ENCODE measurements at regions not wholly inside any gene's neighbourhood (a gene's known extent, or its start where the extent isn't known, plus 50 kb on each side); places are given as distances from the start of the nearest gene placed in this dataset.
A peak's percentile ranks its signal among the peaks of the same experiment; 100 is the strongest.
"Not testable (repeated sequence)": the region's sequence is repeated elsewhere in the genome, so short reads cannot be mapped to it uniquely, and the experiment has no call there.

- no peak for DNase-seq
These were observed 483.1 kb upstream of the CAMK1G start for GRCh38 chr1:209100460-209100859.

DNA sequence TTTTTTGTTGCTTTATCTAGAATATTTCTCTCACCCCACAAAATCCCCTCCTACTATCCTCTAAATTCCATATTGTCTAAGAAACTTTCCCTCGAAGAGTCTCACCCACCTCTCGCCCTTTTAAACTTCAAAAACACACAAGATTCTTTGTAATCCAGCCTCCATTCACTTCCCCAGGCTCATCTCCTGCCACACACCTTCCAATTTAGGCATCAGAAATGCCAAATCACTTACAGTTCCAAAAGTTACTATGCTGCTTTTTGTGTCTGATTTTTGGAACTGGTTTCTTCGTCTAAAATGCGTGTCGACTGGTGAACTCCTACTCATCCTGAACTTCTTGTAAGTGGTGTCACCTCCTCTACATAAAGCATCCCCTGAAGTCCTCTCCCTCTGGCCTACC lies 482.4 kb upstream of the CAMK1G start:
- DNase-seq = no peak

DNA sequence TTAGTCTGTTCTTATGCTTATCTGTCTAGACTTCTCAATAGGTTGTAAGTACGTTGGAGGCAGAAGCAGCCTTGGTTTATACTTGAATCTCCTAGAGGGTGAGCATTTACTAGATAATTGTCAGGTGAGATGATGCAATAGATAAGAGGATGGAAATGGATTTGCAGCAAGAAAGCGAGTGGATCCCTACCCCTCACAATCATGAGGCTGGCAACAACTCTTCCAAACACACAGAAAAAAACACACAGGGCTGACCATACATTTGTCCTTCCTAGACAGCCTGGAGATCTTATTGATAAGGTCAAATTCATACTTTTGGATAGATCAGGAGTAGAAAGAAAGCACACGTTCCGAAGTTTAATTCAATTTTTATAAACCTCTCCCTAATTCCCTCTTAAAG lies 481.4 kb upstream of the CAMK1G start:
- DNase-seq = no peak

GRCh38 chr1:209102531-209102930 lies 481.0 kb upstream of the CAMK1G start:
- no peak for DNase-seq

GRCh38 chr1:209103092-209103491 lies 480.4 kb upstream of the CAMK1G start:
- DNase-seq = no peak

DNA sequence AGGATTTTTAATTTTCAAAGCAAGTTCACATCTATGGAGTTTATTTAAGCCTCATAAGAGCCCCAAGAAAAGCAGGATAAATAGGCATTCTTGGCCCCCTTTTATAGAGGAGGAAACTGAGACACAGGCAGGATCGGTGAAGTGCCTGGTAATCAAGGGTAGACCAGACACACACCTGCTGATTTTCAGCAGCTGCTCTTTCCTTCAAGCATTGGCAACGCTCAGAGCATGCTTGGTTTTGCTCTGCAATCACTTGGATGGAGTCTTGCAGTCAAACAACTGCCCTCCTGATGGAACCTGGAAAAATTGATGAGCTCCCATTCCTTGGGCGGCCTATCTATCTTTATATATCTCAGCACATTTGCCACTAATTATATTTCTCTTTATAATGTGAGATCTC lies 478.9 kb upstream of the CAMK1G start:
- DNase-seq = no peak

GRCh38 chr1:209105701-209106100 lies 477.8 kb upstream of the CAMK1G start:
- DNase-seq = no peak

- DNase-seq = peak; percentile 43
These were observed 477.2 kb upstream of the CAMK1G start for GRCh38 chr1:209106237-209106741.

GRCh38 chr1:209106861-209107260 lies 476.7 kb upstream of the CAMK1G start:
- DNase-seq = no peak

DNA sequence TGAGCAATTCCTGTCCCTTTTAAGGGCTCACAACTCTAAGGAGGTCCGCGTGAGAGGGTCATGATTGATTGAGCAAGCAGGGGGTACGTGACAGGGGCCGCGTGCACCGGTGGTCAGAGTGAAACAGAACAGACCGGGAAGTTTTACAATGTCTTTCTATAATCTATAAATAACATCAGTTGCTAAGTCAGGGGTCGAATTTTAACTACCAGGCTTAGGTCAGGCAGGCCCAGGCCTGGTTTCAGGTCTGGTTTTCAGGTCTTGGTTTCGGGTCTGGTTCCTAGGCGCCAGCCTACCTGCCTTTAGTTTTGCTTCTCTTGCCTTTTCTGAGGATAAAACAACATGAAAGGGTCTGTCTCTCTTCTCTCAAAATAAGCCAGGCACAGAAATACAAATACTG lies 476.0 kb upstream of the CAMK1G start:
- DNase-seq = no peak

DNA sequence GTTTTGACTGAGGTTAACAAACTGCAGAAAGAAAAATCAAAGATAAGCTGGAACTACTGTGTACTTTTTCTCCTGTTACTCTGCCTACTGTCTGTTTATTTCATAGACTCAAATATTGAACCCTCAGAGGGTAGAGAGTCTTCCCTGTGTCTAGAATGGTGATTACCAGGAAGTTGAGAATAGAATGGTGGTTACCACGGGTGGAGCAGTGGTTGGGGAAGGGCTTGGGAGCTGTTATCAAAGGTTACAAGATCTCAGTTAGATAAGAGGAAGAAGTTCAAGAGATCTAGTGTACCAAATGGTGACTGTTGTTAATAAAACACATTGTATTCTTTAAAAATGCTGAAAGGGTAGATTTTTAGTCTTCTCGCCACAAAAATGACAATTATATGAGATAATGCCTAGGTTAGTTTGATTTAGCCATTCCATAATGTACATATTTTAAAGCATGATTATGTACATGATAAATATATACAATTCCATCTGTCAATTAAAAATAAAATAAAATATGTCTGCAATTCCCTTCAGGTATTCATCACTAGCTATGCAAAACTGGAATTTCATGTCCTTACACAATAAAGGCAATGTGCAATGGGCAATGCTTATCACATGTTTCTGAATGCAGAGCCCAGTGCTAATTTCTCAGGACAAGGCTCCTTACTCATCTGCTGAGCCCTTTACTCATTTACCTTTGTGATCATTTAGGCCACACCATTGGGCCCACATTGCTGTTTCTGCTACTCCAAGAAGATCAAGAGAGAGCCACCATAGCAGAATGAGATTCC lies 474.3 kb upstream of the CAMK1G start:
- no peak for DNase-seq

- no peak for DNase-seq
These were observed 470.0 kb upstream of the CAMK1G start for GRCh38 chr1:209113521-209113920.

DNA sequence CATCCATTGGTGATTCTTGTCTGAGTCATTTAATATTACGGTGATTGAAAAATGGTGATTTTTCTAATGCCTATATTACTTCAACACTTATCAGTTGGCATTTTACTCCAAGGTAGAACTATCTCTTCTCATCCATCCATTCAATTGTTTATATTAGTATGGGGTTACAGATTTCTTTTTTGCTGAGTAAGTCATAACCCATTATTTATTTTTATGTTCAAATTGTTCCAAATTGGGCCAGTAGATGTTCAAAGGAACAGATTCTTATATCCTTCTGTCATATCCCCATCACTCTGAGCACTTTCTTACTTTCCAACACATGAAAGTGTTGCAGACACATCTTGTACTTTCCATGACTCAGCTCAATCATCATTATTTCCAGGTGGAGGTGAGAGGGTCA lies 466.8 kb upstream of the CAMK1G start:
- DNase-seq = no peak

DNA sequence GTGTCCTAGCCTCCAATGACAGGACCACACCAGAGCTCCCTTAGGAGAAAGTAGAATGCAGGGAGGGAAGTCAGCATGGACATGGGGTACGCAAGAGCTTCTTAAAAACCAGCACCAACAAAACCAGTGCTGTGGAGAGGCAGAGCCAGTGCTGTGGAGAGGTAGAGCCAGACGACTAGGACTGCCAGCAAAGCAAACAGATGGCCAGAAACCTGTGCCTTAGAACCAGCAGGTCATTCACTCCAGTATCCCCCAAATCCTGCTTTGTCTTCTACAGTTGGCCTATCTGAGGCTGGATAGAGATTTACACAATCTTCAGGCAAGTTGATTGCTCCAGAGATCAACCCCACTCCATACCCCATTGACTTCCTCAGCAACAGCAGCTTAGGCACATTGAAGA lies 459.9 kb upstream of the CAMK1G start:
- no peak for DNase-seq

- not testable (repeated sequence) for DNase-seq
These were observed 454.4 kb upstream of the CAMK1G start for GRCh38 chr1:209129091-209129490.

- no peak for DNase-seq
These were observed 452.6 kb upstream of the CAMK1G start for GRCh38 chr1:209130886-209131285.

DNA sequence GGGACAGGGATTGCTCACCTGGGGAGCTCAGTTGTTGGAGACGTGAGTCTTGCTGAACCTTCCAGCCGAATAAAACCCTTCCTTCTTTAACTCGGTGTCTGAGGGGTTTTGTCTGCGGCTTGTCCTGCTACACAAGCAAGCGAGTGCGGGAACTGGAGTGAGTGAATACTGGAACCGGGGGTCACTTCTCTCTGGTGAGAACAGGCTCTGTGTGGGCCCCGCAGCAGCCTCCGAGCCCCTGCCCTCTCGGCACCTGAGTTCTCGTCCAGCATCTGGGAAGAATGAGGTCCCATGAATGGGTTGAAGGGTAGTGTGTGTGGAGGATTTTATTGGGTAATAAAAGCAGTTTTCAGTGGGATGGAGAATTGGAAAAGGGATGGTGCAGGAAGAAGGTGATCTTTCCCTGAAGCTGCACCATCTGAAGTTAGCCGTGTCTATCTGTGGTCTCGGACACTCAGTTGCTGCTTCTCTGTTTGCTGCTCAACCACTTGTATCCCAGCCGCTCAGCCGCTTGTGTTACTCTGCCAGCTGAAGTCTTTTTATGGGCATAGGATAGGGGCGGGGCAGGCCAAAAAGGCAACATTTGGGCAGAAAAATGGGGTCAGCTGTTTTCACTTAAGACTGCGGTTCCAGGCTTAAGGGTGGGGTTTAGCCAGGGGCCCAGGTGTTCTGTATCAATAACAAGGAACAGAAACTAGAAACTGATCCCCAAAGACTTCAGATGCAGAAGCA lies 450.6 kb upstream of the CAMK1G start:
- no peak for DNase-seq

GRCh38 chr1:209134001-209134400 lies 449.5 kb upstream of the CAMK1G start:
- no peak for DNase-seq

DNA sequence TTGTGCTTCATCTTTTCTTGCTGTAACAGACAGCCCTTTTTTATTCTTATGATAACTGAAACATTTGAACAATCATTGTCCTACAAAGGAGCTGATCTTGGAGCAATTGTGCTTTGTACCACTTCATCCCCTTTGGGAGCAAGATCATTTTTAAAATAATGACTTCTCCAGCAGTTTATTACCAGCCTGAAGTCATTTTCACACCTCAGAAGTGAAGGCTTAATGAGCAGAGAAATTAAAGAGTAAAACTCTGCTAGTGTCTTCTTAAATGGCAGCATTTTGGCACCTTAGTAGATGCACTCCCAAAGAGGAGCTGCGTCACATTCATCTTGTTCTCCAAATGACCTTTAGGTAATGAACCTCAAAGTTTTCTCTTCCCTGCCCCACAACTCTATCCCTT lies 439.6 kb upstream of the CAMK1G start:
- no peak for DNase-seq

- DNase-seq = peak; percentile 25
These were observed 433.4 kb upstream of the CAMK1G start for GRCh38 chr1:209150114-209150513.

DNA sequence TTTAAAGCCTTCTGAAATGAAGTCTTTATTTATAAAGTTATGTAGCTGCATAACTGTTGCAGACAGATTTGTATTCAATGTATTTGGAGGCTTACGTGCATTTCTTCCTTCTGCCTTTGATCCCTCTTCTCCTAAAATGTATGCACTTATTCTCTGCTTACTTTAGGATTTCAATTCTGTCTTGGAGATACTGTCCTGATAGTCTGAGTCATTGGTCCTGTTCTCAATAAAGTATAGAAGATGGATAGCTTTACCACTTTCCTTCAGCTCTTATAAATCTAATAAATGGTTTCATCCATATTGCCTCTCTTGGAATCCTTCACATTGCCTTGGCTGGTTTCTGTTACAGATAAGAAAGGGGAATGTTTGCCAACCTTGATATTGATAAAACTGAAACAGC lies 430.1 kb upstream of the CAMK1G start:
- DNase-seq = no peak

GRCh38 chr1:209154912-209155311 lies 428.6 kb upstream of the CAMK1G start:
- no peak for DNase-seq

- DNase-seq = no peak
These were observed 428.0 kb upstream of the CAMK1G start for GRCh38 chr1:209155546-209155945.

- DNase-seq = no peak
These were observed 426.5 kb upstream of the CAMK1G start for GRCh38 chr1:209156991-209157390.
